NCI-H1436 (cell line): ENCODE measurements at regions not wholly inside any gene's neighbourhood (a gene's known extent, or its start where the extent isn't known, plus 50 kb on each side); places are given as distances from the start of the nearest gene placed in this dataset.
A peak's percentile ranks its signal among the peaks of the same experiment; 100 is the strongest.

Experiments
- DNase-seq: peaks from one replicate; lab custom pipeline; 2025; lab: John Stamatoyannopoulos, UW

- DNase-seq = no peak
Measured at GRCh38 chr1:208640295-208640694, 396.1 kb upstream of the PLXNA2 start.

GRCh38 chr1:208641579-208642280 lies 397.5 kb upstream of the PLXNA2 start:
- DNase-seq = no peak

DNA sequence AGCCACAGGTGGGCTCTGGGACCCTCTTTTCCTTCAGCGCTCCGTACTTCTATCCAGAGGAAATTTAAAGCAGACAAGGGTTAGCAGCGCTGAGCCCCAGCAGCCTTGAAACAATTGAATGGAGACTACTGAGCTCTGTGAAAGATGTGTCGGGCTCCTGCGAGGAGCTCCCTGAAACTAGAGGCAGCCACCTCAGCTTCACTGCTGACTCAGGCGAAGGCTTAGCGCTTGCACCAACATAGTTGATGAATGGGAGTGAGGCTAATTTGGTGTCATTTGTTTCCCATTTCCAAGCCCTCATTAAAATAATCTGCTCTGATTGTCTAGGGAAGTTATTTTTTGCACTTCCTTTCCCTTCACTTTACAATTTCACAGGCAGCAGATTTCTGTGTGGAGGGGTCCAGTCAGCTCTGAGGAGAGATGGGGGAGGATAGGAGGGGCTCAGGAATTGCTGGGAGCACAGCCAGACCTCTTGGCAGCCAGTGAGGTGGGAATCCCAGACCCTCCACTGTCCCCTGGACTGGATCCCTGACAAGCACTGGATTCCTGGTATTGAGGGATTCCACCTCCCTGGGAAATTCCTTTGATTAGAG lies 398.9 kb upstream of the PLXNA2 start:
- DNase-seq = no peak

GRCh38 chr1:208644401-208645160 lies 400.4 kb upstream of the PLXNA2 start:
- DNase-seq = no peak

GRCh38 chr1:208646431-208646830 lies 402.2 kb upstream of the PLXNA2 start:
- DNase-seq = no peak

DNA sequence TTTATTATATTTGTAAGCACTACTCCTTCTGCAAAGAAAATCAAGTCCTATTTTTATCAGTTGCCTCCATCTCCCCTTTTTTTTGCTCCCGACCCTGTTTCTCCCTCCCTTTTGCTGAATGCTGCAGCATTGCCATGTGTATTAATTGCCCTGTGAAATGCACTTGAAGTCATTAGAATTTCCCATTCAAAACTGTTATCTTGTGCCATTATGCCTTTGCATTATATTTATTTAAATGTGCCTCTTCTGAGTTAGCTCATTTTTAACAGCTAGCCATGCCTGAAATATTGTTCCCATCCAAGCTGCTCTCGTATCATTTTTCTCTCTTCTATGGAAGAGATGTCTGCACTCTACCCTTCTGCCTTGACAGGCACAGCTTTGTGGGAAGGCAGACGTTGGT lies 404.0 kb upstream of the PLXNA2 start:
- DNase-seq = no peak

DNA sequence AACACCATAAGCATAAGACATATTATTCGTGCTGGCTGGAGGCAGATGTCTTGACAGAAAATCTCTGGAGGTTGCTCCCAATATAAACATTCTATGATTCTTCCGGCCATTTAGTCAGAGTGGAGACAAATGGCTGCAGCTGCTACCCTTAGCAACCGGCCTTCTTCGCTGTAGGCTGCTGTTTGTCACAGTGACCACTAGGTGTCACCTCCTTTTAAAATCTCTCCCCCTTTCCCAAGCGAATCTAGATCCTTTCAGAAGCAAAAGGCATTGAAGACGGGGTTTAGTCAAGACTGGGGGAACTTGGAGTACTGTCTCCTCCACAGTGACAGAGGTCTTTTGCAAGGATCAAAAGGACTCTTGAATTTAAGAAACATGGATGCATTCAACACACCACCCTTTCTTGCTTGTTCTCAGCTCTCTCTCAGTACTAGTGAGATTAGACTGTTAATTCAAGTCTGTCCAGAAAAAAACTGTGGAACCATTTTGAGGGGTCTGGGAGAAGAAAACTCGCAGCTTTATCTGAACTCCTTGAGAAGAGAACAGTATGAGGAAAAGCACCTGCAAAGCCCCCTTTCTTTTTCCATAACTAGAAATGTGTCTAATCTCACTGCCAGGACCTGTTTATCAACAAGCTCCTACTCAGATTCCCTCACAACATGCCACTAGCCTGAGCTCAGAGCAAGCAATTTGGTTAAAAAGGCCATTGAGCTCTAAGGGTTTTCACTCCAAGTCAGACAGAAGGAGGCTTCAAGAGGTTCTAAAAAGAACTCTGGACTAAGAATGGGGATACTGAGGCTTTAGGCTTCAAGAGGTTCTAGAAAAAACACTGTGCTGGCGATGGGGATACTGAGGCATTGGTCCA lies 408.3 kb upstream of the PLXNA2 start:
- DNase-seq = peak; percentile 93

GRCh38 chr1:208653426-208653825 lies 409.2 kb upstream of the PLXNA2 start:
- no peak for DNase-seq

GRCh38 chr1:208654241-208654640 lies 410.1 kb upstream of the PLXNA2 start:
- DNase-seq = no peak

DNA sequence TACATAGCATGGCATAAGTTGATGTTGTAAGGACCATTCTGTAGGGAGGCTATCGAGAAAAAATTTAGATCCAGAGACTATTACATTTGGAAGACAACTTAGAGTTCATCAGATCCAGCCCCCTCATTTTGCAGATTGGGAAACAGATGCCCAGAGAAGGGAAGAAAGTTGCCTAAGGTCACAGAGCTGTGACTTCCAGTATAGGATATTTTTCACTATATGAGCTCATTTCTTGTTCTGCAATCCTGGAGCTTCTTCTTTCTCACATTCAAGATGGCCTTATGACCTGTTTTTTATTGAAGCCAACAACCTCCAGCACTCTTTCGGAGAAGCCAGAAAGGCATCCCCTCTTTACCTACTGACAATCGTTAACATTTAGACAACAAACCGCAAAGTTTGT lies 421.8 kb upstream of the PLXNA2 start:
- DNase-seq = no peak

DNA sequence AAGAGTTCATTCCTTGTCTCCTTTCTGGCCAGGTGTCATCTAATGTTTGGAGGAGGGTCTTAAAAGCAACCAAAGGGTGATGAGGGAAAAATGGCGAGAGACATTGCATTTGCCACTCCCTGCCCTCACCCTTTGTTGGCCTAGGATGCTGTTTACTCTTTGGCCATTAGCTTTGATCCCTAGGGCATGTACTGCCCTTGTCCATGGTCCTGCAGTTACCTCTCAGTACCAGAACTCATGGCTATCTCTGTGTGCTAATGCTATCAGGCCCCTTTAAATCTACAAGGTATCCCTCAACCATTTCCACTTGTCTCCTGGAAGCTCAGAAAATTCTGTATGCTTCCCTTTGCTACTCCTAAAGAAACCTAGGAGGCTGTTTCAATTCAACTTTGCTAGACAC lies 424.8 kb upstream of the PLXNA2 start:
- no peak for DNase-seq

- DNase-seq = no peak
Measured at GRCh38 chr1:208670778-208671177, 426.6 kb upstream of the PLXNA2 start.

DNA sequence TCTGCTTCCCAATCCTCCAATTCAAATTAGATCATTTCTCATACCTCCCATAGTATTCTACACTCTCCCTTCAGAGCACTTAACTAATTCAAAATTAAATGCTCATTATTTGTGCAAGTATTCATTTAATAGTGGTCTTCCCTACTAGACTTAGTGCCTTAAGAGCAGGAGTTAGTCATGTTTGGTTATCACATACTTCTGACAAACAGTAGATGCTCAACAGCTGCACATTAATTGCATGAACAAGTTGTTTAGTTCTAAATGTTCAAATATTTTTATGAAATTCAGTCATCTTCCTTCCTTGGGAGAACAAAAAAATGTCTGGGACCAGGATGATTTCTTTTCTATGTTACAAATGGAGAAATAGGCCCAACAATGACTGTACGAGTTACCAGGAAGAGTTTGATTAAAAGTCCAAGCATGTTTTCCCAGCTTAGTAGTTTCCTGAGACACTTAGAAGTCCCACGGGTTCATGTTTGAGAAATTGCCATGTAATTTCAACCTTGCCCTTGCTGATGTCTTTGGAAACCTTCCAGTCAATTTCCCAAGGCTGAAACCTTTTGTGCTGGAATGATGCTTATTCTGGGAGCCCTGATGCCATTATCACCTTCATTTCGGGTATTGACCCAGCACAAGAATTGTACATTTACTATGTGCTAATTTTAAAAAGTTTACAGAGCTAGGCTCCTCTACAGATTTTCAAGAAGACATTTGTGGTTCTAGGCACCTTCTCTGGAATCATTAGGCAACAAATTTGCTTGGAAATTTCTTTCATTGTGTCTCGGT lies 437.9 kb upstream of the PLXNA2 start:
- no peak for DNase-seq

- DNase-seq = no peak
Measured at GRCh38 chr1:208682664-208683013, 438.5 kb upstream of the PLXNA2 start.

- DNase-seq = no peak
Measured at GRCh38 chr1:208683141-208683540, 439.0 kb upstream of the PLXNA2 start.

DNA sequence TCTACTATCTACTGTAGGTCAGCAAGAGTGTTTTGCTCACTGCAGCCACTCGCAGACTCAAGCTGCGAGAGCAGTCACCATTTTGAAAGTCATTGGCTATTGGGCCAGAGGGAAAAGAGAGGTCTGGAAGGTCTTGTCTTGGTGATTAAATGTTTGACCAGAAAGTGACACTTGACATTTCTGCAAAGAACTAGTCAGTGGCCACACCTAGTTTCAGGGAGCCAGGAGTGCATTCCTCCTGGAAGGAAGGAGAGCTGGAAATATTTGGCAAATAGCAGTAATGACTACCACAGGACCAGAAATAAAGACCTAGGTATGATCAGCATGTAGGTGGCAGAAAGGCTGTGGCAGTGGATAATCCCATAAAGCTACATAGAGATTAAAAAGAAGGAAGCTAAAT lies 440.0 kb upstream of the PLXNA2 start:
- DNase-seq = no peak

GRCh38 chr1:208686592-208686991 lies 442.4 kb upstream of the PLXNA2 start:
- DNase-seq = no peak

- no peak for DNase-seq
Measured at GRCh38 chr1:208688656-208689315, 444.6 kb upstream of the PLXNA2 start.

DNA sequence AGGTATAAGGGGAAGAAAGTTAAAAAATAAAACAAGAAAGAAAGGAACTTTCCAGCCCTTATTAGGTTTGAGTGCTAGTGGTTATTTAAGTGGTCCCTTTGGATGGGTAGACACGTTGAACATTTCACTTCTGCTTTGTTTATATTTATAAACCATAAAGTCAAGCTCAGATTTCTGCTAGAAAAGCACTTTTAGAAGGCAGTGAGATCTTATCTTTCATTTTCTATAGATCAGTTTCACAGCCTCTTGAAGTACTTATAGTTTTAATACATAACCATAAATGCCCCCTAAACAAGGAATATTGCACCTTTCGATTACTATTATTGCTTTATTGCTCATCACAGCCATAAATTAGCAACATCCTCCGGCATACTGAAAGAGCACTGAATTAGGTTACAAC lies 446.8 kb upstream of the PLXNA2 start:
- no peak for DNase-seq

DNA sequence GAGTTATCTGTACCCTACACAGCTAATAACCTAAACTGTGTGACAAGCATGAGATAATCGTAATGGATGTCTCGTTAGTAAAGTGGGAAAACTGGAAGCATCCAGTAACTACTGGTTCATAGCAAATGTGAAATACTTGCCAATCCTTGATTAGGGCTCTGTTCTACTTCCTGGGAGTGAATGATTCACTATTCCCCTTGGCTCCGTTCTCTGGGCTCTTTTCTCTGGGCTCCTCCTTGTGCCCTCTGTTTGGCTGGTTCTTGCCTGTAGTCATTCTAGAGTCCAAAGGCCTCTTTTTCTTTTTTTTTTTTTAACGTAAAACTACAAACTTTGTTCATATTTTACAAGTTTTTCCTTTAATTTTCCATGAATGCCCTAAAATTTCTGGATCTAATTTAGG lies 465.8 kb upstream of the PLXNA2 start:
- DNase-seq = no peak

GRCh38 chr1:208714323-208714722 lies 470.1 kb upstream of the PLXNA2 start:
- DNase-seq = no peak
